ENCODE measurements at regions not wholly inside any gene's neighbourhood (a gene's known extent, or its start where the extent isn't known, plus 50 kb on each side); places are given as distances from the start of the nearest gene placed in this dataset.

DNA sequence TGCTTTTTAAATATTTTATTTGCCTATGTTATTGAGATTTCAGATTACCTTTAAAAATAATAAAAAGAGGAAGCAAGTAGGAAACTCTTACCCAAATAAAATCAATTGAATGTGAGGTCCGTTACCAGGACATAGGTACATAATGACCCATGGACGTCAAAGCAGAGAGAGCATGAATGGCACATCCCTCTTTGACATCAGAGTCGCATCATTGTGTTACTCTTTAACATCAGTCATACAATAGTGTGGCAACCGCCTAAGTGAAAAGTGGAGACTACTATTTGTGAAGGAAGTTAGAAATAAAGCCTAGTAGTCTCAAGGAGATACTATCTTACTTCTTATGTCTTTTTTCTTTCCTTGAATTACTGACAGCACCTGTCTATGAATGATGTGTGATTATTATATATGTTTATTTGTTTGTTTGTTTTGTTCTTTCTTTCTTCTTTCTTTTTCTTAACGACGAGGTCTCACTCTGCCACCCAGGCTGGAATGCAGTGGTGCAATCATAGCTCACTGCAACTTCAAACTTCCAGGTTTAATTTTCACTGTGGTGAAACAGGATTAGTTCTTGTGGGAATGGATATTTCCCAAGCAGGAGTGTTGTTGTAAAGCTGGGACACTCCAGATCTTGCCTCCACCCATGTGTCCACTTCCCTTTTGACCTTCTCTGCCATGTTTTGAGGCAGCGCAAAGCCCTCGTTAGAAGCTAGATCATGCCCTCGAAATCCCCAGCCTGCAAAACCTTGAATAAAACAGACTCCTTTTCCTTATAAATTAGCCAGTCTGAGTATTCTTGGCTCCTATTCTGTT is 407.2 kb upstream of the NETO1 start:
- Histone ChIP-seq H3K27ac (no peak overlapping the region), H3K27me3 (ENCODE audit: low read depth) (no peaks in the 10 kb centered on the region), H3K36me3 (no peaks in the 10 kb centered on the region), H3K4me3 (no peak overlapping the region), H3K9me3 (no peaks in the 10 kb centered on the region), H3K4me1 (no peaks in the 10 kb centered on the region)
- TF ChIP-seq, protein P1, sequence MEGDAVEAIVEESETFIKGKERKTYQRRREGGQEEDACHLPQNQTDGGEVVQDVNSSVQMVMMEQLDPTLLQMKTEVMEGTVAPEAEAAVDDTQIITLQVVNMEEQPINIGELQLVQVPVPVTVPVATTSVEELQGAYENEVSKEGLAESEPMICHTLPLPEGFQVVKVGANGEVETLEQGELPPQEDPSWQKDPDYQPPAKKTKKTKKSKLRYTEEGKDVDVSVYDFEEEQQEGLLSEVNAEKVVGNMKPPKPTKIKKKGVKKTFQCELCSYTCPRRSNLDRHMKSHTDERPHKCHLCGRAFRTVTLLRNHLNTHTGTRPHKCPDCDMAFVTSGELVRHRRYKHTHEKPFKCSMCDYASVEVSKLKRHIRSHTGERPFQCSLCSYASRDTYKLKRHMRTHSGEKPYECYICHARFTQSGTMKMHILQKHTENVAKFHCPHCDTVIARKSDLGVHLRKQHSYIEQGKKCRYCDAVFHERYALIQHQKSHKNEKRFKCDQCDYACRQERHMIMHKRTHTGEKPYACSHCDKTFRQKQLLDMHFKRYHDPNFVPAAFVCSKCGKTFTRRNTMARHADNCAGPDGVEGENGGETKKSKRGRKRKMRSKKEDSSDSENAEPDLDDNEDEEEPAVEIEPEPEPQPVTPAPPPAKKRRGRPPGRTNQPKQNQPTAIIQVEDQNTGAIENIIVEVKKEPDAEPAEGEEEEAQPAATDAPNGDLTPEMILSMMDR (IDR thresholded peaks at IDR 0.05), result no peak
- ATAC-seq (no peak), DNase-seq (no peak)
- intact Hi-C loops (cut with DNase I), result no loop called here

DNA sequence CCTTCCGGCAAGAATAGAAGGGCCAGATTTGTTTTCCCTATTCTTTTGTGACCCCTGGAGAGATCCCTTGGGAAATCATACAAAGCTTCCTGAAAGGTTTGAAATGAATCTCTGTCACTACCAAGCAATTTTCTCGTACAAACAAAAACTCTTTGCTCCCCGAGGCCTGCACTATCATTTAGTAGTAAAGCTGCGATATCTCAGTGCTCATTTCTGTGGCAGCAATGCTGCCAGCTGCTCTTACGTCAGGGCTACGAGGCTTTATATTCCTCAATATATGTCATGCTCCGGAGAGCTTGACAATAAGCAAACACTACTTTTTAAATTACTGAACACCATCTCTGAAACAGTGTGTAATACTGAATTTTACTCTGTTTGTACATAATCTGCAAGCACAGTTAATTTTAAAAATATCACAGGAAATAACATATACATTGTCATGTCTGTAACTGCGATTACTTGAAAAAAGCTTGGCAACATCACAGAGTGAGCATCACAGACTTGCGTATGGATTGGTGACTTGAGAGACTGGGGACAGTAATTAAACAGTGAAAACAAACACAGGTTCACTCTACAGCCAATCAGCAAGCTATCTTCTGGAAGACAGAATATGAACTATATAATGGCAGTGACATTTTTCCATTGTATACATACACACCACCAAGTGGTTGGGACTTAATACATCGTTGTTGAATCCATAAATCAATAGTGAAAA is 403.3 kb upstream of the NETO1 start:
- Histone ChIP-seq H3K4me3 (no peak overlapping the region), H3K27me3 (ENCODE audit: low read depth) (no peaks in the 10 kb centered on the region), H3K27ac (no peak overlapping the region), H3K4me1 (no peaks in the 10 kb centered on the region), H3K9me3 (no peaks in the 10 kb centered on the region), H3K36me3 (no peaks in the 10 kb centered on the region)
- intact Hi-C loops (cut with DNase I), result no loop called here
- TF ChIP-seq, protein P1 (IDR thresholded peaks at IDR 0.05), result no peak
- ATAC-seq, result no peak
- no peak for DNase-seq

DNA sequence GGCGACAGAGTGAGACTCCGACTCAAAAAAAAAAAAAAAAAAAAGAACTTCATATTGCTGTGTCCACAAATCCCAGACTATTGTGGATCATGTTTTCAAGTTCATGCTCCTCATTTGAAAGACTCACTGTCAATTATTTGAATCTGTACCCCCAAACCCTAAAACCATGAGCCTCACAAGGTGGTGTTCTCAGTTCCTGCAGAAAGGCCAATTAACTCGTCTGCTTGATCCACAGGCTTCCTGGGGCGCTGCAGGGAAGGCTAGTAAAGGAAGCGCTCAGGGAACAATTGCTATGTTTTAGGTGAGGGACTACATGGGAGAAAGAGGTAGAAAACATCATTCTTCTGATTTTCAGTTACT is 396.8 kb upstream of the NETO1 start:
- no peaks in the 10 kb centered on the region for H3K4me1 ChIP-seq
- ATAC-seq, result no peak

DNA sequence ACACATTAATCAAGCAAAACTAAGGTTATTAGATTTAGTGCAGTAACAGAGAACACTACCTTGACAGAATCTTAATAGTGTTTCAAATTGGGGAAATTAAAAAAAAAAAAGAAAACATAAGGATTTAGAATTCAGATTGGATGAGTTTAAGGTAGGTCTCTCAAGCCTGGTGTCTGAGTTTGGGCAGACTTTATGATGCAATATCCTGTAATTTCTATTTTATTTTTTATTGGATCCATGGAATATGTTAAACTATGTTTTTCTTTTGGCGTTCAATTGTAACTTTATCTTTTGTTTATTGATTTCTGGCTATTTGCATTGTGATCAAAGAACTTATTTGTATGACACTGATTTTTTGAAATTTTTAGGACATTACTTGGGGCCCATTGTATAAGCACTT is 394.1 kb upstream of the NETO1 start:
- Histone ChIP-seq H3K9me3 (no peaks in the 10 kb centered on the region), H3K36me3 (no peaks in the 10 kb centered on the region), H3K27ac (no peak overlapping the region), H3K4me1 (no peaks in the 10 kb centered on the region), H3K27me3 (ENCODE audit: low read depth) (no peaks in the 10 kb centered on the region), H3K4me3 (no peak overlapping the region)
- TF ChIP-seq, protein P1 (IDR thresholded peaks at IDR 0.05), result no peak
- DNase-seq (no peak), ATAC-seq (no peak)
- intact Hi-C loops (cut with DNase I), result no loop called here

More for the DNA sequence above, 396.8 kb upstream of the NETO1 start:
- no peak for DNase-seq
- Histone ChIP-seq H3K27ac (no peak overlapping the region), H3K4me3 (no peak overlapping the region), H3K27me3 (ENCODE audit: low read depth) (no peaks in the 10 kb centered on the region), H3K9me3 (no peaks in the 10 kb centered on the region), H3K36me3 (no peaks in the 10 kb centered on the region)
- TF ChIP-seq, protein P1 (IDR thresholded peaks at IDR 0.05), result no peak
- intact Hi-C loops (cut with DNase I), result no loop called here

DNA sequence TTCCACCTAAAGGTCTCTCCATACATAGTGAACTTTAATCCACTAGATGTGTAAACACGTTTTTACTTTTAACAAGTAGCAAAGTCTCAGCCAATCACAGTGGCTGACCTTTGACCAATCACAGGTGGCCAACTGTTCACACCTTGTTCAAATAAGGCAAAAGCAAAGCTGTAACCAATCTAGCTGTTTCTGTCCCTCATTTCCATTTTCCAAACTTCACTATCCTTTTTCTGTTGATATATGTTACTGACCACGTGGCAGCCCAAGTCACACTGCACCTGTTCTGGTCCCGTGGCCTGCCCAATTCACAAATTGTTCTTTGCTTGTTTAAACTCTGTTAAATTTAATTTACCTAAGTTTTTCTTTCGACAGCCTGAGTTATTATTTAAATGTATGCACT is 393.5 kb upstream of the NETO1 start:
- H3K4me3 ChIP-seq, result no peak overlapping the region
- no peaks in the 10 kb centered on the region for H3K9me3 ChIP-seq
- no peaks in the 10 kb centered on the region for H3K36me3 ChIP-seq
- TF ChIP-seq, protein P1 (IDR thresholded peaks at IDR 0.05), result no peak
- no peak overlapping the region for H3K27ac ChIP-seq
- DNase-seq (no peak), ATAC-seq (no peak)
- intact Hi-C loops (cut with DNase I), result no loop called here
- H3K27me3 ChIP-seq (ENCODE audit: low read depth), result no peaks in the 10 kb centered on the region
- H3K4me1 ChIP-seq, result no peaks in the 10 kb centered on the region
